NCI-H2227 (cell line): ENCODE measurements at regions not wholly inside any gene's neighbourhood (a gene's known extent, or its start where the extent isn't known, plus 50 kb on each side); places are given as distances from the start of the nearest gene placed in this dataset.
"Not testable (repeated sequence)": the region's sequence is repeated elsewhere in the genome, so short reads cannot be mapped to it uniquely, and the experiment has no call there.

ENCODE experiments used
- DNase-seq: peaks from one replicate; lab custom pipeline; 2025; ENCODE audit not compliant: unreplicated experiment; lab: John Stamatoyannopoulos, UW

GRCh38 chr3:6467186-6467585 lies 393.7 kb upstream of the GRM7 start:
- DNase-seq = no peak

DNA sequence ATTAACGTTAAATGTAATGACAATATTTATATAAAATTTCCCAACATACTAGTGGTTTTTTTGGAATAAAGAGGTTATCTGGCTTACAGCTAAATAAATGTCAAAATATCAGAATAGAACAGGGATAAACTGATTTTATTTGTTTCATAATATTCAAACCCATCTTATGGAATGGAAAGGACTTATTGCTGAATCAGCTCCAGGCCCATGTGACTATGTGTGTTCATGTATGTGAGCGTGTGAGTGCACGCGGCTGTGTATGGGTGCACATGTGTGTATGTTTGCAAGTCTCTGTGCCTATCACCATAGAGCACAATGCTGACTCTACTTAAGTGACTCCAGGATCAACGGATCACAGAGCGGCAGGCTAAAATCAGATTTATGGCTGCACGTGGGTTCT lies 392.3 kb upstream of the GRM7 start:
- DNase-seq = no peak

- DNase-seq = no peak
These were observed 389.2 kb upstream of the GRM7 start for GRCh38 chr3:6471744-6472143.

DNA sequence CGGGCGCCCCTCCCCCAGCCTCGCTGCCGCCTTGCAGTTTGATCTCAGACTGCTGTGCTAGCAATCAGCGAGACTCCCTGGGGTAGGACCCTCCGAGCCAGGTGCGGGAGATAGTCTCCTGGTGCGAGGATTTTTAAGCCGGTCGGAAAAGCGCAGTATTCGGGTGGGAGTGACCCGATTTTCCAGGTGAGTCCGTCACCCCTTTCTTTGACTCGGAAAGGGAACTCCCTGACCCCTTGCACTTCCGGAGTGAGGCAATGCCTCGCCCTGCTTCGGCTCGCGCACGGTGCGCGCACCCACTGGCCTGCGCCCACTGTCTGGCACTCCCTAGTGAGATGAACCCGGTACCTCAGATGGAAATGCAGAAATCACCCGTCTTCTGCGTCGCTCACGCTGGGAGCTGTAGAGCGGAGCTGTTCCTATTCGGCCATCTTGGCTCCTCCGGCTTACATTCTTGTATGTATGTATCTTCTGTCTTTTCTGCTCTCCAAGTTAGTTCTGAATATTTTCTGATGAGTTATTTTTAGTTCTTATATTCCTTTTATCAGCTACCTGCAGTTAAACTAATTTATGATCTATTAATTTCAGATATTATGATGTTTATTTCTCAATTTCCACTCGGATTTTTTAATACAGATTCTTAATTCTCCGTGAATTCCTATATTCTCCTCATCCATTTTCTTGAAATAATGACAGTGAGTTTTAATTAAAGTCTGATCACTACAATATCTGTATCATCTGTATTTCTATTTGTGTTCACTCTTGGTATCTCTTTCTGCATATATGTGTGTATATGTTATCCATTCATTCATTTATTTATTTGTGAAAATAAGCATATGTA lies 370.2 kb upstream of the GRM7 start:
- peak; percentile 2 for DNase-seq

- no peak for DNase-seq
These were observed 369.1 kb upstream of the GRM7 start for GRCh38 chr3:6491768-6492167.

DNA sequence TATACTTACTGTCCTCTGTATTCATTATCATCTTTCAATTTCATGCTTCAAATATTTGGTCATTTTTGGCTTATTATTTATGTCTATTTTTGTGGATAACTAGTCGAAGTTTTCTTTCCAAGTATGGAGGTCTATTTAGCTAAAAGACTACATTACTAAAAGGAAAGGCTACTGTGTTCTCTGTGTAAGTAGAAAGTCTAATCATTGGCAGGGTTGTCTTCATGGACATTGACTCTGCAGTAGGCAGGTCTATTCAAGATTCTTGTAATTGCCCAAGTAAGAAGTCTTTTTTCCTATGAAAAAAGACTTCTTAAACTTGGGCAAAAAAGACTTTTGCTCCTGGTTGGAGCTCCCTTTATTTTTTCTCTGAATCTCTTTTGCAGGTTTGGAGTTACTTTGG lies 368.6 kb upstream of the GRM7 start:
- DNase-seq = no peak

GRCh38 chr3:6498944-6499343 lies 362.0 kb upstream of the GRM7 start:
- DNase-seq = not testable (repeated sequence)

- DNase-seq = no peak
These were observed 356.6 kb upstream of the GRM7 start for GRCh38 chr3:6504347-6504746.

DNA sequence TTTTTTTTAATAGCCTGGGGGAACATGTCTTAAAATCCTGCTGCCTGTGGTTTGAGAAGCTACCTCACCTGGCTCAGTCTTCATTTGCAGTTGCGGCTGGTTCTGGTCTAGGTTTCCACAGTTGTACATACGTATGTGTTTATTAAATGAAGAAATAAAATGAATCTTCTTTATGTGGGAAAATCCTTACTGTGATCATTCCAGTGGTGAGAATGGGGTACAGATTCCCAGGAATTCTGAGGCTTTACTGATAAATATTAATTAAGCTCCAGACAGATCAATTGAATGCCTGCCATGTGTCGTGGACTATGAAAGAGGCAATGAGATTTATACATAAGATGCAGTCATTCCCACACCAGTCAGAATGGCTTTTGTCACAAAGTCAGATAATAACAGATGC lies 356.1 kb upstream of the GRM7 start:
- DNase-seq = no peak

- no peak for DNase-seq
These were observed 352.5 kb upstream of the GRM7 start for GRCh38 chr3:6508410-6508759.

DNA sequence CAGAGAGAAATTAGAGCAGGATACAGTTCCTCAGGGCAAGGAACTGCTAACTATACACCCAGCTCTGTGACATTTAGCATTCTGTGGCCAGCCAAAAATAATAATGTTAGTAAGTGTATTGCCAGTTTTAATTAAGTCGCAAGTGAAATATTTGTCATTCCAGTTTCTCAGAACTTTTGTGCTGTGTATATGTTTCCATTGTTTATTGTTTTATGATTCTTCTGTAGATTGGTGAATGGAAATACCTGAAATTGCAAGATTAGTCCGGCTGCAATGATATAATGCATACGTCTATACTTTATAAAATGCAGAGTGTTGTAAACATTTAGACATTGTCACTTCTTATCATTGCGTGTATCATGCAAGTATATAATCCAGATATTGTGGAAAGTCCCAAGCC lies 351.3 kb upstream of the GRM7 start:
- no peak for DNase-seq

- DNase-seq = no peak
These were observed 350.2 kb upstream of the GRM7 start for GRCh38 chr3:6510713-6511112.

DNA sequence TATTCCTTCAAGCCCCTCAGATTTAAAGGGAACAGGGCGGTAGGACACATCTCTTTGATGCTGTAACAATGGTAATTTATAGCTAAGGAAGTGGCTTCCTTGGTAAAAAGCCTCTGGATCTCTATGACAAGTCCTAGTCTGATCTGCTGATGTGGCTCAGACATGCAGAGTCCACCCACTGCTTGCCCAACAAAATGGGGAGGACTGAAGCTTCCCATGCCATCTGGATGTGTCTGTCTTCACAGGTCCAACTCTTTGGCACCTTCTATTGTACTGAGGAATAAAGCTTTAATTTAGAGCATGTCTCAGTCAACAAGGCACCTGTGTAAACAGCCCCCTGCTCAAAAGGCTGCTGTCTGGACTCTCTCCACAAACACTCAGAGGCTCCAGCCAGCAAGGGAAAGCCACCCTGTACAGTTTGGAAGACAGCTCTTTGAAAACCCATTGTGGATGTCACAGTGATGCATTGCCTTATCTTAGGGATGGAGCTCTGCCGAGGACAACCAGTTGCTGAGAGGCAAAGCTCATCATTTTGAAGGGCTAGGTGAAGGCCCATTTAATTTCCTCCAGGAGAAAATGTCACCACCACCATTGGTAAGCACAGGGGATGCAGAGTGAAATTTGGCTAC lies 348.6 kb upstream of the GRM7 start:
- DNase-seq = no peak

GRCh38 chr3:6516143-6516542 lies 344.8 kb upstream of the GRM7 start:
- no peak for DNase-seq

DNA sequence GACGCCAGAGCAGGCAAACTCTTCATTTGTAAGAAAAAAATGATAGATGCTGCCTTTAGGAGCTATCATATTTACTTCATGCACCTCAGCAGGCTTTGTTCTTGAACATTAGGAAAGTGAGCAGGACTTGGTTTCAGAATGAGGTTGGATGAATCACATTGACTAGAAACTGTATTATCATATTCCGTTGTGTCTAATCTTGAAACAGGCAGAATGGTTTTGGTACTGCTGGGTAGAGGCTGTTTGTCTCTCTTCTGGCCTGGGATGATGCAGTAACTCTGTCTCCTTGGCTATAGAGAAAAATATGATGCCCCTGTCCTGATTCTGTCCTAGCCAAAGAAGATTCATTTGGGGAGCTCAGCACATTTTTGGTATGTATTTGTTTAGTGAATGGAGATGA lies 344.2 kb upstream of the GRM7 start:
- no peak for DNase-seq

DNA sequence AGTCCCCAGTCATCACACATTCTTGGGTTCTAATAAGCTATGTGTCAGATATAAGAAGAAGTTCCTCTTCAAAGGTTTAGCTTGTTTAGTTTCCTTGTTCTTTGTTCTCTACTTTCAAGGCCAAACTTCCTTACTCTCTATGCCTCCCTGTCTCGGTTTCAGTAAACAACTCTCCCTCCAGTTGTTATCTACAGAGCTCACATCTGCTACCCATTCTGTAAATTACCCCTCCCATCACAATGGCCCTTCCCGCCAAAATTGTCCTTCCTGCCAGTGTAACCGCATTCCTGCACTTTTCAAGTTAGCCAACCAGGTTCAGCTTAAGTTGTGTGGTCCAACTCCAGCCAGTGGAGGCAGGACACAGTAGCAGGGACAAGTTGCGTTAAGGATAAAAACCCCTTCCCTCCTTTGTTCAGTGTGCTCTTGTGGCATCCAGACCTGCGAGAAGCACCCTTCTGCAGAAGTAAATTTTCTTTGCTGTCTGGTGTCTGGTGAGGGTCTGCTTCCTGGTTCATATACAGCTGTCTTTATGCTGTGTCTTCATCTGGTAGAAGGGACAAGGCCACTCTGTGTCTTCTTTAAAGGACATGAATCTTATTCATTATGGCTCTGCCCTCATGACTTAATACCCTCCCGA lies 342.1 kb upstream of the GRM7 start:
- no peak for DNase-seq

- no peak for DNase-seq
These were observed 339.4 kb upstream of the GRM7 start for GRCh38 chr3:6521369-6522113.

DNA sequence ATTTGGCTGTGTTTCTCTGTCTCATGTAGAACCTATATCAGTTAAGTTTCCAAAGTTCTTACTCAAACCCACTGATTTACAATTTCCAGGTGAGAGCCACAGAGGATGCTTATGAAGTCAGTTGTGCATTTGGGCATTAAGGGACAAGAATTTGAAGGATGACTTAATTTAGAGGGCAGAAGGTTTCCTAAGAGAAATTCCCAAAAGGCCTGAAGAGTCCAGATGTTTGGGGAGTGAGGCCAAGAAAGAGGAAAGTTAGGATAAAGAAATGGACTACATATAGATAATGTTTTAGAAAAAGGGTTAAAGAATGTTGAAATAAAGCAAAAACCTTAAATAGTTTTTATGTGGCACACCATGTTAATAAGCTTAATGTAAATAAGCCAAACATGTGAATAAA lies 338.7 kb upstream of the GRM7 start:
- no peak for DNase-seq

GRCh38 chr3:6523043-6523442 lies 337.9 kb upstream of the GRM7 start:
- DNase-seq = no peak

GRCh38 chr3:6524479-6524878 lies 336.4 kb upstream of the GRM7 start:
- no peak for DNase-seq

- no peak for DNase-seq
These were observed 334.6 kb upstream of the GRM7 start for GRCh38 chr3:6526321-6526720.

DNA sequence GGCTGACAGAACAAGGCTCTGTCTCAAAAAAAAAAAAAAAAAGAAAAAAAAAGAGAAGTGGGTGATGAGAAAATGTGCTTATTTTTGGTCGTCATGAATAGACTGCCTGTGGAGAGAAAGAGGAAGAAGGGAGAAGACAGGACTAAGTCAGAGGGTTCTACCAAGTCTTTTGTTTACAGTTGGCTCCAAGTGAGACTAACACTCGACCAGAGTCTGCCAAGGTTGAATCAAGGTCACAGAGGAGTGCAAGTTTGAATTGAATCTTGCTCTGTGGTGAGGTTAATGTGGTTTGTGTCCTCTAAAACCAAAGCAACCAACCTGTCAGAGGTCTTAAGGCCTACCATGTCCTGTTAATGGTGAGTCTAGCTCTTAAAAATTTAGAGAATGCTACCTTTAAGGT lies 334.1 kb upstream of the GRM7 start:
- no peak for DNase-seq
